ENCODE measurements at regions not wholly inside any gene's neighbourhood (a gene's known extent, or its start where the extent isn't known, plus 50 kb on each side); places are given as distances from the start of the nearest gene placed in this dataset.

GRCh38 chr1:164440232-164440631 lies 118.8 kb upstream of the PBX1 start:
- TF ChIP-seq POLR2AphosphoS5 (IDR thresholded peaks at IDR 0.05; ENCODE audit: low read depth, low read length) (no peak), POLR2A (IDR thresholded peaks at IDR 0.05; ENCODE audit: low read depth, low read length) (no peak)

All from GM12892 (cell line).